WTC11 (cell line): ENCODE measurements at regions not wholly inside any gene's neighbourhood (a gene's known extent, or its start where the extent isn't known, plus 50 kb on each side); places are given as distances from the start of the nearest gene placed in this dataset.

Experiments used
- ATAC-seq: fragments of 200-7000 bp; cut with Tn5 transposase; 2 replicates; pipeline ENCODE4 v1.10.0; 2021; ENCODE audit warnings: mild to moderate bottlenecking, moderate library complexity
- CTCF ChIA-PET: fragments of 300-600 bp; sonication (Branson Sonifier 250); formaldehyde crosslinking; loops from one replicate; lab custom pipeline; 2021; ENCODE audit warnings: antibody characterized with exemption; lab: Charles Lee
- POLR2A ChIA-PET: fragments of 350-600 bp; sonication (Branson Sonifier 250); formaldehyde crosslinking; loops from one replicate; lab custom pipeline; 2021; ENCODE audit warnings: antibody characterized with exemption; lab: Charles Lee
- DNase-seq: peaks from one replicate; pipeline ENCODE4 v3.0.0; 2021; ENCODE audit warnings: low spot score
- H3K27ac Mint-ChIP-seq: 2 replicates; pipeline ENCODE4 v1.8.0; 2021; ENCODE audit warnings: mixed read lengths
- H3K27me3 Mint-ChIP-seq: 2 replicates; pipeline ENCODE4 v1.8.0; 2021; ENCODE audit warnings: low read depth, mild to moderate bottlenecking, moderate library complexity, mixed read lengths
- H3K36me3 Mint-ChIP-seq: 2 replicates; pipeline ENCODE4 v1.8.0; 2021; ENCODE audit warnings: mixed read lengths
- H3K4me1 Mint-ChIP-seq: 2 replicates; pipeline ENCODE4 v1.8.0; 2022; ENCODE audit warnings: mixed read lengths
- H3K4me3 Mint-ChIP-seq: 2 replicates; pipeline ENCODE4 v1.8.0; 2021; ENCODE audit warnings: mild to moderate bottlenecking, moderate library complexity, mixed read lengths
- H3K9me3 Mint-ChIP-seq: 2 replicates; pipeline ENCODE4 v1.8.0; 2021; ENCODE audit warnings: mixed read lengths
- ARID4B ChIP-seq: sonication (generic); formaldehyde crosslinking; IDR thresholded peaks from 2 replicates; pipeline ENCODE4 v1.8.0; 2023; ENCODE audit warnings: missing genetic modification reagents, mild to moderate bottlenecking, borderline replicate concordance
- E2F4 ChIP-seq: sonication (generic); formaldehyde crosslinking; IDR thresholded peaks from 2 replicates; pipeline ENCODE4 v1.8.1; 2022; ENCODE audit warnings: low read depth, mild to moderate bottlenecking, moderate library complexity, missing genetic modification reagents, borderline replicate concordance
- EMX1 ChIP-seq: fragments of 250-450 bp; sonication (Bioruptor Pico); IDR thresholded peaks from 2 replicates; pipeline ENCODE4 v1.8.0; 2021; ENCODE audit warnings: mild to moderate bottlenecking
- GRHL2 ChIP-seq: fragments of 250-450 bp; sonication (Bioruptor Pico); IDR thresholded peaks from 2 replicates; pipeline ENCODE4 v1.8.0; 2022; ENCODE audit warnings: mild to moderate bottlenecking, moderate library complexity; ENCODE audit not compliant: insufficient replicate concordance, severe bottlenecking
- HMGXB4 ChIP-seq: sonication (generic); formaldehyde crosslinking; IDR thresholded peaks from 2 replicates; pipeline ENCODE4 v1.8.1; 2023; ENCODE audit warnings: mild to moderate bottlenecking, moderate library complexity, missing genetic modification reagents
- IRF2 ChIP-seq: sonication (generic); formaldehyde crosslinking; IDR thresholded peaks from 2 replicates; pipeline ENCODE4 v1.8.0; 2022; ENCODE audit warnings: low read depth, missing genetic modification reagents, borderline replicate concordance
- JAZF1 ChIP-seq: fragments of 250-450 bp; sonication (Bioruptor Pico); IDR thresholded peaks from 2 replicates; pipeline ENCODE4 v1.9.0; 2021; ENCODE audit warnings: moderate library complexity, mild to moderate bottlenecking, inconsistent platforms
- NFE2L1 ChIP-seq: sonication (generic); formaldehyde crosslinking; IDR thresholded peaks from 2 replicates; pipeline ENCODE4 v1.8.1; 2023; ENCODE audit warnings: missing genetic modification reagents
- NR3C1 ChIP-seq: sonication (generic); formaldehyde crosslinking; conservative IDR thresholded peaks from 2 replicates; pipeline ENCODE4 v1.8.1; 2023; ENCODE audit warnings: low read depth, mild to moderate bottlenecking, missing genetic modification reagents
- OVOL2 ChIP-seq: fragments of 250-450 bp; sonication (Bioruptor Pico); IDR thresholded peaks from 2 replicates; pipeline ENCODE4 v1.9.0; 2021; ENCODE audit warnings: mild to moderate bottlenecking, borderline replicate concordance
- PRDM15 ChIP-seq: sonication (generic); formaldehyde crosslinking; IDR thresholded peaks from 2 replicates; pipeline ENCODE4 v1.8.0; 2022; ENCODE audit warnings: missing genetic modification reagents
- RELA ChIP-seq: sonication (generic); formaldehyde crosslinking; IDR thresholded peaks from 2 replicates; pipeline ENCODE4 v1.8.1; 2022; ENCODE audit warnings: missing genetic modification reagents, mild to moderate bottlenecking, borderline replicate concordance
- SMAD3 ChIP-seq: sonication (generic); formaldehyde crosslinking; IDR thresholded peaks from 2 replicates; pipeline ENCODE4 v1.8.0; 2022; ENCODE audit warnings: missing genetic modification reagents, mild to moderate bottlenecking, borderline replicate concordance
- ZNF121 ChIP-seq: sonication (generic); formaldehyde crosslinking; IDR thresholded peaks from 2 replicates; pipeline ENCODE4 v1.8.0; 2023; ENCODE audit warnings: missing genetic modification reagents
- ZNF281 ChIP-seq: sonication (generic); formaldehyde crosslinking; IDR thresholded peaks from 2 replicates; pipeline ENCODE4 v1.8.0; 2023; ENCODE audit warnings: mild to moderate bottlenecking, missing genetic modification reagents
- ZNF317 ChIP-seq: sonication (generic); formaldehyde crosslinking; IDR thresholded peaks from 2 replicates; pipeline ENCODE4 v1.8.1; 2023; ENCODE audit warnings: low read depth, mild to moderate bottlenecking, moderate library complexity, missing genetic modification reagents, borderline replicate concordance
- ZNF425 ChIP-seq: fragments of 250-450 bp; sonication (Bioruptor Pico); conservative IDR thresholded peaks from 2 replicates; pipeline ENCODE4 v1.9.0; 2021; ENCODE audit warnings: mild to moderate bottlenecking

GRCh38 chr7:25776744-25777123, 375.3 kb upstream of the NFE2L3 start (continued):
- TF ChIP-seq ZNF281 (CRISPR knock-in tag) (no peak), SMAD3 (no peak), ZNF121 (CRISPR knock-in tag) (no peak), ARID4B (CRISPR knock-in tag) (no peak), IRF2 (CRISPR knock-in tag) (no peak), ZNF425 (no peak)
- TF ChIP-seq, all 79 proteins: peak for 0

- Mint-ChIP-seq H3K9me3 (peaks cover 8% of the 10 kb centered on the region; the same call in 1 of the 2 replicates), H3K36me3 (no peaks in the 10 kb centered on the region), H3K4me3 (no peak overlapping the region), H3K27ac (no peak overlapping the region), H3K4me1 (peaks cover 8% of the 10 kb centered on the region), H3K27me3 (no peaks in the 10 kb centered on the region)
- DNase-seq, result no peak
- ATAC-seq, result no peak
- ChIA-PET CTCF (no interaction called here), POLR2A (no interaction called here)
- TF ChIP-seq NFE2L1 (CRISPR knock-in tag) (no peak), PRDM15 (CRISPR knock-in tag) (no peak), JAZF1 (CRISPR knock-in tag) (no peak), E2F4 (CRISPR knock-in tag) (no peak), RELA (CRISPR knock-in tag) (no peak), HMGXB4 (CRISPR knock-in tag) (no peak), EMX1 (no peak), GRHL2 (CRISPR knock-in tag) (no peak), ZNF317 (CRISPR knock-in tag) (no peak), NR3C1 (CRISPR knock-in tag) (no peak), OVOL2 (no peak)
Observed at GRCh38 chr7:25777969-25778708, 373.9 kb upstream of the NFE2L3 start.
